ENCODE measurements at regions not wholly inside any gene's neighbourhood (a gene's known extent, or its start where the extent isn't known, plus 50 kb on each side); places are given as distances from the start of the nearest gene placed in this dataset.

- TF ChIP-seq CTCF (IDR thresholded peaks at IDR 0.05) (no peak), POLR2A (IDR thresholded peaks at IDR 0.05) (no peak), EP300 (IDR thresholded peaks at IDR 0.05) (no peak)
Measured at GRCh38 chr1:229208481-229208880, 62.4 kb upstream of the RAB4A start.

Data from ovary (tissue), 3 donors.